BLaER1 treated with 17β-estradiol and CSF1 and Interleukin-3, amounts not matched to agents 10 nM and 100 nM (cell line): ENCODE measurements at regions not wholly inside any gene's neighbourhood (a gene's known extent, or its start where the extent isn't known, plus 50 kb on each side); places are given as distances from the start of the nearest gene placed in this dataset.

Experiments
- H3K27ac ChIP-seq, 11 experiments: shearing (Covaris generic); formaldehyde crosslinking; 2 replicates each; pipeline ENCODE4 v1.8.1; 2022
- H3K27me3 ChIP-seq, 11 experiments: shearing (Covaris generic); formaldehyde crosslinking; 2 replicates each; pipeline ENCODE4 v1.8.1; 2022
- H3K36me3 ChIP-seq, 11 experiments: shearing (Covaris generic); formaldehyde crosslinking; 2 replicates each; pipeline ENCODE4 v1.8.1; 2022
- H3K4me1 ChIP-seq, 10 experiments: shearing (Covaris generic); formaldehyde crosslinking; 2 replicates each; pipeline ENCODE4 v1.8.1; 2022
- H3K4me2 ChIP-seq, 11 experiments: shearing (Covaris generic); formaldehyde crosslinking; 2 replicates each; pipeline ENCODE4 v1.8.1; 2022
- H3K4me3 ChIP-seq, 10 experiments: shearing (Covaris generic); formaldehyde crosslinking; 2 replicates each; pipeline ENCODE4 v1.8.1; 2022
- H3K9ac ChIP-seq, 11 experiments: shearing (Covaris generic); formaldehyde crosslinking; 2 replicates each; pipeline ENCODE4 v1.8.1; 2022
- H3K9me3 ChIP-seq, 11 experiments: shearing (Covaris generic); formaldehyde crosslinking; replicated peaks in 1 of 11; 2 replicates each; pipeline ENCODE4 v1.8.1; 2022
- H4K20me1 ChIP-seq, 11 experiments: shearing (Covaris generic); formaldehyde crosslinking; 2 replicates each; pipeline ENCODE4 v1.8.1; 2022
- Cebpa-rat ChIP-seq, 11 experiments: shearing (Covaris generic); IDR thresholded peaks; 2 replicates each; pipeline ENCODE4 v1.8.1; 2022

GRCh38 chr18:78803104-78803503 is 176.5 kb upstream of the SALL3 start:
- H3K4me1 ChIP-seq: peaks cover 16 to 37% (median 31%) of the 10 kb centered on the region in 10 experiments
- TF ChIP-seq Cebpa-rat (IDR thresholded peaks at IDR 0.05): no peak
- no peak overlapping the region for H3K4me3 ChIP-seq
- no peak overlapping the region for H3K9ac ChIP-seq
- H3K9me3 ChIP-seq: peaks cover 42 to 54% (median 50%) of the 10 kb centered on the region in 11 experiments
- H3K36me3 ChIP-seq: 0 out of 22 replicates have a peak, but pooled peaks cover 0 to 3% (median 0%) of the 10 kb centered on the region in 11 experiments
- H3K4me2 ChIP-seq: no peak overlapping the region
- no peaks in the 10 kb centered on the region for H3K27me3 ChIP-seq
- H4K20me1 ChIP-seq: no peaks in the 10 kb centered on the region
- H3K27ac ChIP-seq: peak overlapping the region in 3 of 11 experiments; percentile 84 to 93 (median 88); a peak in 2 of 22 replicates

GRCh38 chr18:78804206-78805030 is 175.2 kb upstream of the SALL3 start:
- Histone ChIP-seq H3K36me3 (0 out of 22 replicates have a peak, but pooled peaks cover 0 to 3% (median 0%) of the 10 kb centered on the region in 11 experiments), H3K4me2 (peak overlapping the region in 4 of 11 experiments; percentile 62 to 81 (median 70); a peak in 2 of 22 replicates), H3K27ac (peak overlapping the region in 9 of 11 experiments; percentile 67 to 93 (median 87); a peak in 17 of 22 replicates), H3K9me3 (peaks cover 46 to 59% (median 52%) of the 10 kb centered on the region in 11 experiments), H3K4me1 (peaks cover 16 to 40% (median 32%) of the 10 kb centered on the region in 10 experiments), H3K27me3 (no peaks in the 10 kb centered on the region), H3K4me3 (peak overlapping the region in 1 of 10 experiments; percentile 17; a peak in 2 of 20 replicates), H4K20me1 (no peaks in the 10 kb centered on the region), H3K9ac (peak overlapping the region in 3 of 11 experiments; percentile 4 to 67 (median 59); a peak in 5 of 22 replicates)
- no peak for TF ChIP-seq Cebpa-rat (IDR thresholded peaks at IDR 0.05)

GRCh38 chr18:78805840-78806239 is 173.8 kb upstream of the SALL3 start:
- Histone ChIP-seq H3K4me3 (peak overlapping the region in 7 of 10 experiments; percentile 17 to 38 (median 32); a peak in 8 of 20 replicates), H3K36me3 (0 out of 22 replicates have a peak, but pooled peaks cover 0 to 3% (median 0%) of the 10 kb centered on the region in 11 experiments), H3K4me1 (peaks cover 16 to 40% (median 32%) of the 10 kb centered on the region in 10 experiments), H4K20me1 (no peaks in the 10 kb centered on the region), H3K9me3 (peaks cover 47 to 69% (median 54%) of the 10 kb centered on the region in 11 experiments), H3K4me2 (peak overlapping the region; percentile 62 to 81 (median 74)), H3K27ac (peak overlapping the region; percentile 20 to 93 (median 86); a peak in 19 of 22 replicates), H3K9ac (peak overlapping the region in 10 of 11 experiments; percentile 39 to 76 (median 66); a peak in 17 of 22 replicates), H3K27me3 (no peaks in the 10 kb centered on the region)
- peak in 9 of 11 experiments; percentile 16 to 65 (median 47); a peak in 6 of 22 replicates for TF ChIP-seq Cebpa-rat (IDR thresholded peaks at IDR 0.05)

GRCh38 chr18:78807668-78808067 is 171.9 kb upstream of the SALL3 start:
- no peak overlapping the region for H3K4me3 ChIP-seq
- H3K4me2 ChIP-seq: peak overlapping the region in 5 of 11 experiments; percentile 12 to 76 (median 72); a peak in 5 of 22 replicates
- peaks cover 16 to 40% (median 32%) of the 10 kb centered on the region in 10 experiments for H3K4me1 ChIP-seq
- peaks cover 47 to 69% (median 54%) of the 10 kb centered on the region in 11 experiments for H3K9me3 ChIP-seq
- 0 out of 22 replicates have a peak, but pooled peaks cover 0 to 3% (median 0%) of the 10 kb centered on the region in 11 experiments for H3K36me3 ChIP-seq
- peak overlapping the region in 2 of 11 experiments; percentile 19 to 88; a peak in 1 of 22 replicates for H3K27ac ChIP-seq
- no peak overlapping the region for H3K9ac ChIP-seq
- no peaks in the 10 kb centered on the region for H3K27me3 ChIP-seq
- H4K20me1 ChIP-seq: no peaks in the 10 kb centered on the region
- no peak for TF ChIP-seq Cebpa-rat (IDR thresholded peaks at IDR 0.05)

- H3K9me3 ChIP-seq: peaks cover 26 to 48% (median 34%) of the 10 kb centered on the region in 11 experiments
- peaks cover 16 to 38% (median 31%) of the 10 kb centered on the region in 10 experiments for H3K4me1 ChIP-seq
- no peak overlapping the region for H3K9ac ChIP-seq
- H3K27ac ChIP-seq: no peak overlapping the region
- no peak for TF ChIP-seq Cebpa-rat (IDR thresholded peaks at IDR 0.05)
- H3K4me2 ChIP-seq: no peak overlapping the region
- H3K27me3 ChIP-seq: no peaks in the 10 kb centered on the region
- no peaks in the 10 kb centered on the region for H4K20me1 ChIP-seq
- no peak overlapping the region for H3K4me3 ChIP-seq
- no peaks in the 10 kb centered on the region for H3K36me3 ChIP-seq
Measured at GRCh38 chr18:78809845-78810244, 169.8 kb upstream of the SALL3 start.

- H3K9me3 ChIP-seq: peaks cover 17 to 39% (median 25%) of the 10 kb centered on the region in 11 experiments
- no peak overlapping the region for H3K27ac ChIP-seq
- H3K4me3 ChIP-seq: no peak overlapping the region
- H3K27me3 ChIP-seq: no peaks in the 10 kb centered on the region
- TF ChIP-seq Cebpa-rat (IDR thresholded peaks at IDR 0.05): no peak
- H3K4me1 ChIP-seq: peaks cover 9 to 34% (median 25%) of the 10 kb centered on the region in 10 experiments
- no peaks in the 10 kb centered on the region for H3K36me3 ChIP-seq
- H3K4me2 ChIP-seq: no peak overlapping the region
- H3K9ac ChIP-seq: no peak overlapping the region
- H4K20me1 ChIP-seq: no peaks in the 10 kb centered on the region
Measured at GRCh38 chr18:78810706-78811105, 168.9 kb upstream of the SALL3 start.

GRCh38 chr18:78812067-78812466 is 167.6 kb upstream of the SALL3 start:
- H3K27me3 ChIP-seq: no peaks in the 10 kb centered on the region
- H3K4me3 ChIP-seq: no peak overlapping the region
- H3K36me3 ChIP-seq: no peaks in the 10 kb centered on the region
- H3K4me1 ChIP-seq: peaks cover 0 to 34% (median 23%) of the 10 kb centered on the region in 10 experiments; a peak in 15 of 20 replicates
- peaks cover 4 to 25% (median 13%) of the 10 kb centered on the region in 11 experiments; a peak in 17 of 22 replicates for H3K9me3 ChIP-seq
- no peak overlapping the region for H3K9ac ChIP-seq
- TF ChIP-seq Cebpa-rat (IDR thresholded peaks at IDR 0.05): no peak
- H3K4me2 ChIP-seq: no peak overlapping the region
- H3K27ac ChIP-seq: no peak overlapping the region
- H4K20me1 ChIP-seq: no peaks in the 10 kb centered on the region

- no peak for TF ChIP-seq Cebpa-rat (IDR thresholded peaks at IDR 0.05)
- no peak overlapping the region for H3K4me3 ChIP-seq
- peaks cover 0 to 25% (median 15%) of the 10 kb centered on the region in 10 experiments; a peak in 14 of 20 replicates for H3K4me1 ChIP-seq
- no peaks in the 10 kb centered on the region for H3K27me3 ChIP-seq
- H3K27ac ChIP-seq: no peak overlapping the region
- H4K20me1 ChIP-seq: no peaks in the 10 kb centered on the region
- no peak overlapping the region for H3K4me2 ChIP-seq
- no peak overlapping the region for H3K9ac ChIP-seq
- H3K36me3 ChIP-seq: no peaks in the 10 kb centered on the region
- H3K9me3 ChIP-seq: peaks cover 0 to 15% (median 4%) of the 10 kb centered on the region in 11 experiments; a peak in 12 of 22 replicates
Measured at GRCh38 chr18:78813156-78813555, 166.5 kb upstream of the SALL3 start.
